GM21576 (cell line): ENCODE measurements at regions not wholly inside any gene's neighbourhood (a gene's known extent, or its start where the extent isn't known, plus 50 kb on each side); places are given as distances from the start of the nearest gene placed in this dataset.
"Not testable (repeated sequence)": the region's sequence is repeated elsewhere in the genome, so short reads cannot be mapped to it uniquely, and the experiment has no call there.

Experiments used
- ATAC-seq: cut with Tn5 transposase; IDR thresholded peaks from one replicate; pipeline ENCODE4 v1.9.1; 2021; ENCODE audit warnings: mild to moderate bottlenecking, moderate library complexity; ENCODE audit not compliant: unreplicated experiment

DNA sequence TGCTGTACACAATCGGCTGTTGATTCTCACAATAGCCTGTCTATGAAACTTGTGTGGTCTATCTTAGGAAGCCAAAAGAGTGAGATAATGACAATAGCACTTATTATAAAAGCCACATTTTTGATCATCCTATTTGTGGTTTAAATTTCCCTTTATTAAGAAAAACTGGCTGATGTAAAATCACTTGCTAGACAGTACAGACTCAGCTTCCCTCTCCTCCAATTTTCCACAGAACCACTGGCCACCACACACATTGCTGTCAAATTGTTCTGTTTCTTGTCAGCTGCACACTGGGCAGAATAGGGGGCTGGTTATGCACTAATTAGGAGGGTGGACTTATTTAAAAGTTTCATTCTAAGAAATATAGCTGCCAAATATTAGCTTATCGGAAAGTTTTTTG, 425.9 kb downstream of the EPHA3 start:
- ATAC-seq: no peak

DNA sequence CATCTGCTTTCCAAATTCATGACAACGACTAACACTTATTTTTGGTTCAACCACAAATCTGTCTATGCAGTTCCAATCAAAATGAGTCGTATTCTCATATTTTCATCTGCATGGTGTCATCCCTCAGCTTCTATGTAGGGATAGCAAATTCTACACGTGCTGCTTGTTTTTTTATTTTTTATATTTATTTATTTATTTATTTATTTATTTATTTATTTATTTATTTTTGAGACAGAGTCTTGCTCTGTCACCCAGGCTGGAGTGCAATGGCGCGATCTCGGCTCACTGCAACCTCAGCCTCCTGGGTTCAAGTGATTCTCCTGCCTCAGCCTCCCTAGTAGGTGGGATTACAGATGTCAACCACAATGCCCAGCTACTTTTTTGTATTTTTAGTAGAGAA, 447.2 kb downstream of the EPHA3 start:
- ATAC-seq: not testable (repeated sequence)

DNA sequence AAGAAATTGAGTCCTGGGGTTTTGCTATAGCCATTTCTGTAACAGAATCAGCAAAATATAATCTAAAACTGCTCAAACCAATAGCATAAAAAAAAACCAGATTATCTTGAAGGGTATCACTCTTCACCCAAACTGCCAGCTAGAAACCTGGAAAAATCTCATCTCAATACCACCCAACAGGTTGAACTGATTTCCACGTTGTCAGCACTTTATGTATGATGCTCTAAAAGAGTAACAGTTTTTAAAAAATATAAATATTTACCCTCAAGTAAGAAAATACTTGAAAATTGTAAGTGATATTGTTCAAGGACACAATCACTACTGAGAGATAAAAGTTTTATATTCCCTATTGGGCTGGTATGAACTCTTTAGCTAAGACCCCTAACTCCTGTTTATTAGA, 451.3 kb downstream of the EPHA3 start:
- no peak for ATAC-seq

DNA sequence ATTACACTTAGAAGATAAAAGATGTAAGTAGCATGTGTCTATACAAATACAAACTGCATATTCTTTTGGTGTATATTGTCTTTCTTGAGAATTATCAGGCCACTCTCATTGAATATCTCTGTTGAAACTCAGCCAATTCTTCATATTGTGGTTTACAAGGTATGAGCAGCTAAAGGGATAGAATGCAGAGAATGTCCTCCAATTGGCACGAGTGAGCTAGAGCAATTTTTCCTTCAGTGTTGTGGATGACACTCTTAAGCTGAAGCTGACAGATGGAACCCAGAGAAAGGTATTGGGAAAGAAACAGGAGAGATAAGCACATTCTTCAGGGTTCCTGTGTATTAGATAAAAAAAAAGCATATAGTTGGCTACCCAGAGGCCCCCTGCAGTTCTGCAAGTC, 453.1 kb downstream of the EPHA3 start:
- ATAC-seq: no peak

DNA sequence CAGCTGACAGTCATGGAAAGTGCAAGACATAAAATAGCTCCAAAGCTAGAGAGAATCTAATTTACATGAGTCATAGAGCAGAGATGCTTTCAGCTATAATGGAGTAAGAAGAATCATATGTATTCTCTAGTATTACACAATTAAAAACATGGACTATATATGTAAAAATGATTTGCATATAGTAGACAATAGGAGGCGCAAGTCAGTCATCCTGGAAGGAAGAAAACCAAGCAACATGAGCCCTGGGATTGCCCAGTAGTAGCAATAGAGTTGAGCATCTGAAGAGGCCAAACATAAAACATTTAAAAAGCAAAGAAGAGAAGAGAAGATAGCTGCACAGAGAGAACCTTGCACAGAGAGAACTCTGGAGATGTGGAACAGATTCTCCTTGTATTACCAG, 455.0 kb downstream of the EPHA3 start:
- ATAC-seq: no peak

GRCh38 chr3:89565098-89565497, 457.7 kb downstream of the EPHA3 start:
- ATAC-seq: no peak

- no peak for ATAC-seq
Measured at GRCh38 chr3:89570465-89570864, 463.0 kb downstream of the EPHA3 start.

GRCh38 chr3:89571298-89571697, 463.9 kb downstream of the EPHA3 start:
- ATAC-seq: no peak

DNA sequence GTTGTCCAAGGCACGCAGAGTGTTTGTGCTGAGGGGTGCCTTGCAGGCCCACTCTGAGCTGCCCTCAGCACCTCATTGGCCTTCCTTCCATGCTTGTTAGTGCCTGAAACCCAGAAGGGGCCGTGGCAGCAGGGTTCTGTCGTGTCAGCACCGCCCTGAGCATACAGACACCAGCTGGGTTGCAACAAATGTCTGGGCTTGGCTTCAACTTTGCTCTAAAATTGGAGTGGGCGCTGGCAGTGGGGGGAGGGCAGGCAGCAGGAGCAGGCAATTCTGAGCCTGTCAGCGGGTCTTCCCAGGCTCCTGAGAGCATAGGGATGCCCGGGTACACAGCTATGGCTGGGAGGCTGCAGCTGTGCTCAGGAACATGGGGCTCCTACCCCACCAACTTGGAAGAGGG, 464.3 kb downstream of the EPHA3 start:
- ATAC-seq: no peak

DNA sequence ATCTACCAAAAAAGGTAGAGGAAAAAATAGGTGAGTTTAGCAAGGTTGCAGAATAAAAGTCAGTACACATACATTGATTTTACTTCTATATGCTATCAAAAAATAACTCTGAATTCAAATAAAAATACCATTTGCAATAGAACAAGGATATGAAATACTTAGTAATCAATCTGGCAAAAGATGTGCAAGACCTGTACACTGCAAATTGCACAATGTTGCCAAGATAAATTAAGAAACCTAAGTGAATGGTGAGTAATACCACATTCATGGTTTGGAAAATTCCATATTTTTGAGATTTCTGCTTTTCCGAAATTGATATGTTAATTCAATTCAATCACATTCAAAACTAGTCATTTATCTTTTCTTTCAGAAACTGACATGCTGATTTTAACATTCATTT, 464.8 kb downstream of the EPHA3 start:
- no peak for ATAC-seq

DNA sequence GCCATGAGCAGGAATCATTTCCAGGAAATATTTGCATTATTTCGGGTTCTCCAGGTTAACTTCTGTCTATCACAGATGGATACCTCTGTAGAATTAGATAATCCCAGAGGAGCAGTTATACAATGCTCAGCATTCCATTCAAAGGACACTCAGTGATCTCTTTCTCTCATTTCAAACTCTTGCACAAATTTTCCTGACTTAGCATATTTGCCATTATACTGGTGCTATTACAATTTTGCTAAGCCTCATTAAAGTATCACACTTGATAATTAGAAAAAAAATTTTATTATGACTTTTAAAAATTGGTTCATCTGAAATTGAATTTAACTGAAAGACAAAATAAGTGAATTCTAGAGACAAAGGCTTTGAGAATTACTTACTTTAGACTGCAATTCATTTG, 469.0 kb downstream of the EPHA3 start:
- no peak for ATAC-seq

DNA sequence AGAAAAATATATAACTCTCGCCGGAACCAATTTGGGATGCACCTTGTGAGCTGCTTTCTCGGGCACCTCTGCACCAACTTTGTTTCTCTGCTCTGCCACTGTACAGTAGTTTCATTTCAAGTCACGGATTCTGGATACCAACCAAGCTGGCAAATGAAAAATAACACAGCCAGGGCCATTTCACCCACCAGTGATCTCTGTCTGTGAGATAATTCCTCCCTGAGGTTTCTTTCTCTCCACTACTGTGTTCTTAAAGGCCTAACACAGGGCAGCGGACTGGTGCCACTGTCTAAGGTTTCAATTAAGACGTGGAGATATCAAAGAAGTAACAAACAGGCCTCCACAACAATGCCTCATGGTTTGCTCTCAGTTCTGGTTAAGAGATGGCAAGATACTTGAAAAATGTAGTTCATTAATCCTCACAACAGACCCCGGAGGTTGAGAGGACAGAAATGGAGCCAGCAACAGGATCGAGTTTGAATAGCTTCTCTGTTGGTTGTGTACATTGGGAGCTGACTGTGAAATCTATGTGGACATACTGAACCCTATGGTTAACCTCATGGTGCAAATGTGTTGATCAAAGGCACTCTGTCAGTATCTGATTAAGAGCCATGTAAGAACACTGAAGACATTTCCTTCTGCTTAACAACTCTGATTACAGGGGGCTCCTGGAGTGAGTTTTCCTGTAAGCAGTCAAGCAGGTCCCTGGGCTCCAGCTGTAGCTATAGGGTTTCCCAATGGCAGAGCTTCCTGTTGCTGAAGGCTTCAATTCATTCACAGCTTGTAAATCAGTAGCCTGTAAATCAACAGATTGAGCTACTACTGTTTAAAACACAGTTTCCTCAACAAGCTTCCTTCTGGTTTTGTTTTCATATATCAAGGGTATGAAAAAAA, 470.5 kb downstream of the EPHA3 start:
- no peak for ATAC-seq

DNA sequence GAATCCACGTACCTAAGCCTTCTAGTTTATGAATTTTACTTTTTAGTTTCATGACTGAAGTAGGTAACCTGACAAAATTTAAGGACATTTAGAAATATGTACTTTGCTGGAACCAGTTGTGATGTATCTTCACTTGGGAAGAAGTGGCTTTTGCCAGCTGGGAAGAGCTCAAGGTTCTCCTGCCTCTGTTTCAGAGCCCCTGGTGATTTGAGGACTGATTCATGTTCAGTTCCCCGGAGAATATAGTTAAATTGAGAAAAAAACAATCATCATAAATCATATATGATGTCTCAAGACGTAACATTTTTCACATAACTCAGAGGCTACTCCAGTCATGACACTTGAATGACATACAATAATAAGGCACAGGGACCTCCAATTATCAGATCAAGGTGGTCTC, 473.4 kb downstream of the EPHA3 start:
- ATAC-seq: no peak

DNA sequence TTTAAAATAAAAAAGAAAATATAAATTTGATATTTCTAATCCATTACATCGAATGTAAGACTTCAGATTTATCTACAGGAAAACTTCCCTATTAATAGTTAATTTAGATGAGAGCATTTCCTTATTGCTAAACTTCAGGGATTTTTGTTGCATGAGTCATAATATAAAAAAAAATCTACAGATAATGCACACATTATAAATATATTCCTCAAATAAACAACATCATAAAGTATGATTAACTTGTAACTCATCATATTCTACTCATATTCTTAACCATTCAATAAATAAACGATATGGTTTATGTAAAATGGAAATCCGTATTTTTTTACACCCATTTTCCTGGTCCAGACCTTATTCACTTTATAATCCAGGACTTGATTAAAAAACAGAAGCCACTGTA, 477.0 kb downstream of the EPHA3 start:
- no peak for ATAC-seq

DNA sequence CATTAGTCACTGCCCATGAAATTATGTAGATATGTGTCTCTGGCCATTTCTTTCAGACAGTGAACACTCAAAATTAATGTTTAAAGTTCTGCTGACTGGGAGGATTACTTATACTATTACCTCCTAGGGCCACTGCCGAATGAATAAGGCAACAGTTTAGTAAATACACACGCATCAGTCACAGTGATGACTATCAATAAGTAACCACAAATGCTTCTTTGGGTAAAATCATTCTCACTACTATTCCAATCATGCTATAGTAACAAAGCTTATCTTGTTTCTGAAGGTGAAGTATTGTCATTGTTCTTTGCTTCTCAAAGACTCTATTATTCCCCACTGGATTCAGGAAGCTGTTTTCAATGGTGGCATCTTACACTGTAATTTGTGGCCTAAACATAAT, 478.8 kb downstream of the EPHA3 start:
- ATAC-seq: no peak

DNA sequence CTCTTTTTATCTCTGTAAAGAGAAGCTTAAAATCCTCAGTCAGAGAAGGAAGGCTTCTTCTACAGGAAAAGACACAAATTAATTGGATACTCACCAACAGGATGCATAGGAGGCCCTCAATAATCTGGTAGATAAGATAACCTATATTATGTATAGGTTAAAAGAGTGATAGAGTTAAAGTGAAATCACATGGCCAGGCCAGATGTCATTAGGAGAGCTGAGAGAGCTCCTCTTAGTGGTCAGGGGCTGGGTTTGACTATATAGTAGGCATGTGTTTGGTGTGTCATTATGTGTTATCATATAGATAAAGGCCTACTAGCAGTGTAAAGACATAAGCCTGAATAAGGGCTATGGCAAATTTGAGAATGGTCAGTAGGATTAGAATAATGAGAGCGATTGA, 479.3 kb downstream of the EPHA3 start:
- ATAC-seq: no peak

DNA sequence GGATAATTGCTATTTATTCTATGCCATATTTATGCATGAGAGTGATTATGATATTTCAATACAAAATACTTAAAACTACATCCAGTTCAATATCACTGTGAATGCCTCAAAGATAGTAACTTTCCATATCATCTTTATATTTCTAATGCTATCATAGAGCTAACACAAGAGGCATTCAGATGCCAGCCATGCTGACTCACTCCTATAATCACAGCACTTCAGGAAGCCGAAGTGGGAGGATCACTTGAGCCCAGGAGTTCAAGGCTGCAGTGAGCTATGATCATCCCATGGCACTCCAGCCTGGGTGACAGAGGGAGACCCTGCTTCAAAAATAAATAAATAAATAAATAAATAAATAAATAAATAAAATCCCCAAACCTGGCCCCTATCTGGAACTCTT, 498.7 kb downstream of the EPHA3 start:
- no peak for ATAC-seq

- no peak for ATAC-seq
Measured at GRCh38 chr3:89612027-89612426, 504.6 kb downstream of the EPHA3 start.

DNA sequence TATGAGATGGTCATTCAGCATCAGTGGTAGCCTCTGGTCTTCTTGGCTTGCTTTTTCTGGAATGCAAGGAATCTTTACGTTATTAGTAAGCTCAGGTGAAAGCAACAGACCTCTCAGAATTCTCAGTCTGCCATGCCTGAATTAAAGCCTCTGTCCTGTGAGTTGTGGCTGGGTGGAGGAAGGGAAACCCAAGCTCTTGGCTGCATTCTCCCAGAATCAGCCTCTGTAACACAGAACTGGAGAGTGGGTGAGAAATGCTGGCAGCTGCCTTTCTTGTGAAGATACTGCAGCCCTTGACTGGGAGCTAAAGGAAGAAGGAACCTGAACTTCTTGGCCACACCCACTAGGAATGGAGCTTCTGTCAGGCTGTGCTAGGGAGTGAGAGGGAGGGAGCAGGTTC, 505.8 kb downstream of the EPHA3 start:
- ATAC-seq: no peak

GRCh38 chr3:89617706-89618105, 510.3 kb downstream of the EPHA3 start:
- no peak for ATAC-seq

GRCh38 chr3:89619263-89619662, 511.8 kb downstream of the EPHA3 start:
- no peak for ATAC-seq

- no peak for ATAC-seq
Measured at GRCh38 chr3:89622063-89622700, 514.8 kb downstream of the EPHA3 start.

- no peak for ATAC-seq
Measured at GRCh38 chr3:89624494-89624893, 517.1 kb downstream of the EPHA3 start.
